Thoracic aorta (tissue), 2 donors: ENCODE measurements at regions not wholly inside any gene's neighbourhood (a gene's known extent, or its start where the extent isn't known, plus 50 kb on each side); places are given as distances from the start of the nearest gene placed in this dataset.

Experiments used
- ATAC-seq: fragments of 150-250 bp; one replicate; pipeline ENCODE4 v1.8.0; 2017; ENCODE audit warnings: low read depth; ENCODE audit not compliant: insufficient number of reproducible peaks, low FRiP score
- DNase-seq: peaks from one replicate; pipeline ENCODE4 v3.0.0-alpha.2; 2020; ENCODE audit warnings: low spot score
- H3K27ac ChIP-seq, 2 donors: fragments of 200-600 bp; sonication (generic); 1 replicate in 1 of 2; 2 replicates in 1 of 2; pipeline ENCODE4 v1.5.1; 2016; ENCODE audit warnings: mild to moderate bottlenecking in 2 of 2, moderate library complexity in 2 of 2
- H3K27me3 ChIP-seq: fragments of 200-600 bp; sonication (generic); replicated peaks from 2 replicates; pipeline ENCODE4 v1.6.0; 2016; ENCODE audit warnings: mild to moderate bottlenecking; ENCODE audit not compliant: insufficient read depth
- H3K36me3 ChIP-seq: fragments of 200-600 bp; sonication (generic); one replicate; pipeline ENCODE4 v1.5.1; 2016
- H3K4me1 ChIP-seq, 2 donors: fragments of 200-600 bp; sonication (generic); 1 replicate in 1 of 2; 2 replicates in 1 of 2; pipeline versions ENCODE4 v1.5.1 to v1.6.0; 2016; ENCODE audit warnings: low read depth in 2 of 2, mild to moderate bottlenecking in 1 of 2; ENCODE audit not compliant: control insufficient read depth in 1 of 2
- H3K4me3 ChIP-seq: fragments of 200-600 bp; sonication (generic); 2 replicates; pipeline ENCODE4 v1.5.1; 2016; ENCODE audit warnings: mild to moderate bottlenecking
- H3K9me3 ChIP-seq: fragments of 200-600 bp; sonication (generic); 2 replicates; pipeline ENCODE4 v1.5.1; 2016
- CTCF ChIP-seq: fragments of 200-600 bp; sonication (generic); IDR thresholded peaks from one replicate; pipeline ENCODE4 v1.5.1; 2019; ENCODE audit warnings: antibody characterized with exemption

- H3K4me1 ChIP-seq = no peaks in the 10 kb centered on the region
- H3K27me3 ChIP-seq = no peaks in the 10 kb centered on the region
- no peak for ATAC-seq
- no peak for DNase-seq
- H3K4me3 ChIP-seq = no peak overlapping the region
- no peak for TF ChIP-seq CTCF
- no peaks in the 10 kb centered on the region for H3K36me3 ChIP-seq
- H3K27ac ChIP-seq = no peak overlapping the region
- no peaks in the 10 kb centered on the region for H3K9me3 ChIP-seq
These were observed 282.7 kb upstream of the KLHL1 start for GRCh38 chr13:70390968-70391367.

- no peak for DNase-seq
- ATAC-seq = no peak
- H3K27me3 ChIP-seq = no peaks in the 10 kb centered on the region
- H3K36me3 ChIP-seq = no peaks in the 10 kb centered on the region
- H3K27ac ChIP-seq = no peak overlapping the region
- H3K4me1 ChIP-seq = no peaks in the 10 kb centered on the region
- no peak overlapping the region for H3K4me3 ChIP-seq
- H3K9me3 ChIP-seq = no peaks in the 10 kb centered on the region
- no peak for TF ChIP-seq CTCF
These were observed 281.8 kb upstream of the KLHL1 start for GRCh38 chr13:70390064-70390463.

GRCh38 chr13:70388935-70389334 lies 280.7 kb upstream of the KLHL1 start:
- no peak for TF ChIP-seq CTCF
- DNase-seq = no peak
- H3K4me3 ChIP-seq = no peak overlapping the region

GRCh38 chr13:70386919-70387318 lies 278.7 kb upstream of the KLHL1 start:
- no peaks in the 10 kb centered on the region for H3K27me3 ChIP-seq
- H3K4me3 ChIP-seq = no peak overlapping the region
- DNase-seq (no peak), ATAC-seq (no peak)
- H3K36me3 ChIP-seq = no peaks in the 10 kb centered on the region
- TF ChIP-seq CTCF = no peak
- no peaks in the 10 kb centered on the region for H3K9me3 ChIP-seq
- no peak overlapping the region for H3K27ac ChIP-seq
- H3K4me1 ChIP-seq = no peaks in the 10 kb centered on the region

More at GRCh38 chr13:70388935-70389334, 280.7 kb upstream of the KLHL1 start:
- Histone ChIP-seq H3K36me3 (no peaks in the 10 kb centered on the region), H3K27me3 (no peaks in the 10 kb centered on the region), H3K27ac (no peak overlapping the region), H3K4me1 (no peaks in the 10 kb centered on the region), H3K9me3 (no peaks in the 10 kb centered on the region)
- ATAC-seq = no peak

- no peak for TF ChIP-seq CTCF
- Histone ChIP-seq H3K4me1 (no peaks in the 10 kb centered on the region), H3K9me3 (no peaks in the 10 kb centered on the region), H3K27ac (no peak overlapping the region), H3K36me3 (no peaks in the 10 kb centered on the region), H3K4me3 (no peak overlapping the region), H3K27me3 (no peaks in the 10 kb centered on the region)
- ATAC-seq = no peak
- no peak for DNase-seq
These were observed 277.6 kb upstream of the KLHL1 start for GRCh38 chr13:70385852-70386251.
